Type B pancreatic cell (in vitro differentiated cells): ENCODE measurements at regions not wholly inside any gene's neighbourhood (a gene's known extent, or its start where the extent isn't known, plus 50 kb on each side); places are given as distances from the start of the nearest gene placed in this dataset.
A peak's percentile ranks its signal among the peaks of the same experiment; 100 is the strongest.

Experiments used
- DNase-seq: peaks from one replicate; pipeline ENCODE4 v3.0.0; 2021; ENCODE audit warnings: mixed read lengths; ENCODE audit not compliant: unreplicated experiment; ENCODE audit errors: extremely low spot score
- H3K27ac Mint-ChIP-seq: 2 replicates; pipeline ENCODE4 v1.8.0; 2021; ENCODE audit warnings: mild to moderate bottlenecking, mixed read lengths
- H3K27me3 Mint-ChIP-seq: 2 replicates; pipeline ENCODE4 v1.8.0; 2021; ENCODE audit warnings: mixed read lengths
- H3K36me3 Mint-ChIP-seq: 2 replicates; pipeline ENCODE4 v1.8.0; 2021; ENCODE audit warnings: mixed read lengths
- H3K4me1 Mint-ChIP-seq: one replicate; pipeline ENCODE4 v1.8.0; 2021; ENCODE audit warnings: mixed read lengths; ENCODE audit not compliant: unreplicated experiment
- H3K4me3 Mint-ChIP-seq: 2 replicates; pipeline ENCODE4 v1.8.0; 2021; ENCODE audit warnings: mild to moderate bottlenecking, mixed read lengths
- H3K9me3 Mint-ChIP-seq: 2 replicates; pipeline ENCODE4 v1.8.0; 2021; ENCODE audit warnings: mixed read lengths
- TF ChIP-seq, protein P1 (sequence below): fragments of 200-600 bp; sonication (generic); conservative IDR thresholded peaks from 2 replicates; pipeline ENCODE4 v1.5.0; 2021; ENCODE audit warnings: antibody characterized with exemption, mild to moderate bottlenecking

DNA sequence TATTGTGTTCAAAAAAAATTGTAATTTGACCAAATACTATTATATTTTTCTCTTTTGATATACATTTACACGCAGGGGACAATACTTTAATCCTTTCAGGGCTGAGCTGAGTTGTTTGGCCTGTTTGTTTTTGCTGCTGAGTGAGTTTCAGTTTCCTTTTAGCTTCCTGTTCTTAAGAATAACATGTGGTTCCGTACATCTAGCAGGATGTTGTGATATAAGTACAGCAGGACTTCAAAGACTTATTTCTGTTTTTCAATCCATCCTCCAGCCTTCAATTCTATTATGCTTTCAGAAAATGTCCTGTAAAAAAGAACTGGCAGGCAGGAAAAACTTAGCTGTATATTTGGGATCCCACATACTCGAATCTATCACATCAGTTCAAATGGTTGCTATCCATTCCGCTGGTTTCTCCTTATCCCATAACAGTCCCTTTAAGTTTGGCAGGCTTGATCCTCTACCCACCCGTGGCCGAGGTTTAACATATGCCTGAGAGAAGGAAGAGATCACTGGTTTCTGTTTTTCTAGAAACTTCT lies 1037.3 kb upstream of the ACO1 start:
- Mint-ChIP-seq H3K27me3 (no peaks in the 10 kb centered on the region), H3K9me3 (no peaks in the 10 kb centered on the region), H3K27ac (peak overlapping the region; percentile 6)

DNA sequence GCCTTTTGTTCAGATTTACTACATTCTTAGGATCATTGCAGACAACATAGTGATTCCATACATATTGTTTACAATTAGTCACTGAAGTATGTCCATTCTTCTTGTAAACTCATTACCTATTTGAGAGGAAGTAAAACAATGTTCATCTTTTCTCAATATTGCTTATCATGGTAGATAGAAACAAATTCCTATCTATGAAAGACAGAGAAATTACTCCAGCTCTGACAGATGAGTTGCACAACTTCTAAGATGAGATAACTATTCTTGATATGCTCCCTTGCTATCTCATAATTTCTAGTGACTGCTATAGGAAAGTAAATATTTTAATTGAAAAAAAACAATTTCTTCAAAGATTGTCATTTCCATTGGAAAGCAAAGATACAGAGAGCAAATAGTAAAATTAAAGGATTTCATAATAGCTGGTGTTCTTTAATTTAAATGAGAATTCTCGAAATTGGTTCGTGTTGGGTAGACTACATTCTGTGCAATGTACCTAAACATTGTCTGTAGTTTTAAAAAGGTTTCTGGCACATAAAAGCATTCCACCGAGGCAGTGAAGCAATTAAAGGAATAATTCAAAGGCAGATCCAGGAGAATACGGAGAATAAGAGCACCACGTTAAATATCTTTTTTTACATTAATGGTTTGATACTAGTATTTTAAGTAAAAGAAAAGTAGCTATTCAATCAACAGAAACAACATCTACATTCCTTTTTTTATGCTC lies 1029.1 kb upstream of the ACO1 start:
- no peaks in the 10 kb centered on the region for H3K36me3 Mint-ChIP-seq
- H3K27ac Mint-ChIP-seq: no peak overlapping the region
- H3K4me3 Mint-ChIP-seq: no peak overlapping the region
- no peak for DNase-seq
- H3K27me3 Mint-ChIP-seq: no peaks in the 10 kb centered on the region
- no peaks in the 10 kb centered on the region for H3K9me3 Mint-ChIP-seq
- TF ChIP-seq, protein P1, sequence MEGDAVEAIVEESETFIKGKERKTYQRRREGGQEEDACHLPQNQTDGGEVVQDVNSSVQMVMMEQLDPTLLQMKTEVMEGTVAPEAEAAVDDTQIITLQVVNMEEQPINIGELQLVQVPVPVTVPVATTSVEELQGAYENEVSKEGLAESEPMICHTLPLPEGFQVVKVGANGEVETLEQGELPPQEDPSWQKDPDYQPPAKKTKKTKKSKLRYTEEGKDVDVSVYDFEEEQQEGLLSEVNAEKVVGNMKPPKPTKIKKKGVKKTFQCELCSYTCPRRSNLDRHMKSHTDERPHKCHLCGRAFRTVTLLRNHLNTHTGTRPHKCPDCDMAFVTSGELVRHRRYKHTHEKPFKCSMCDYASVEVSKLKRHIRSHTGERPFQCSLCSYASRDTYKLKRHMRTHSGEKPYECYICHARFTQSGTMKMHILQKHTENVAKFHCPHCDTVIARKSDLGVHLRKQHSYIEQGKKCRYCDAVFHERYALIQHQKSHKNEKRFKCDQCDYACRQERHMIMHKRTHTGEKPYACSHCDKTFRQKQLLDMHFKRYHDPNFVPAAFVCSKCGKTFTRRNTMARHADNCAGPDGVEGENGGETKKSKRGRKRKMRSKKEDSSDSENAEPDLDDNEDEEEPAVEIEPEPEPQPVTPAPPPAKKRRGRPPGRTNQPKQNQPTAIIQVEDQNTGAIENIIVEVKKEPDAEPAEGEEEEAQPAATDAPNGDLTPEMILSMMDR: no peak
- H3K4me1 Mint-ChIP-seq: no peaks in the 10 kb centered on the region

More for the DNA sequence above, 1037.3 kb upstream of the ACO1 start:
- Mint-ChIP-seq H3K4me1 (peaks cover 6% of the 10 kb centered on the region), H3K36me3 (no peaks in the 10 kb centered on the region), H3K4me3 (no peak overlapping the region)
- TF ChIP-seq, protein P1: no peak
- DNase-seq: no peak

DNA sequence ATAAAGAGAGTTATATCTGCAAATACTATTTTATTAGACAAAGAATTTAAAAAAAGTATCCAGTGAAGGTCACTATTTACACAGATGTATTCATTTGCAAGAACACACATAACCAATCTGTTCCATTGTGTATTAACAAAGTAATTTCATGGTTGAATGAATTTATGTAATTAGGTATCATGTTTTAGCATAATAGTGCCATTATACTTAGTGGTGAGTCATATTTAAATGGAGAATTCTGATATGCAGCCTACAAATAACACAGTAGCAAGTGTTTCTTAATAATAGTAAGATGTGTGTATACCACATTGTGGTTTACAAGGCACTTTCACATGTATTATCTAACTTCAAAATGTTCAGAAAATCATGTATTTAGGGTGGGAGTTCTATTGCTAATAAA lies 1028.5 kb upstream of the ACO1 start:
- Mint-ChIP-seq H3K36me3 (no peaks in the 10 kb centered on the region), H3K9me3 (no peaks in the 10 kb centered on the region), H3K4me1 (no peaks in the 10 kb centered on the region), H3K27me3 (no peaks in the 10 kb centered on the region), H3K27ac (no peak overlapping the region), H3K4me3 (no peak overlapping the region)
- no peak for DNase-seq
- TF ChIP-seq, protein P1: no peak

DNA sequence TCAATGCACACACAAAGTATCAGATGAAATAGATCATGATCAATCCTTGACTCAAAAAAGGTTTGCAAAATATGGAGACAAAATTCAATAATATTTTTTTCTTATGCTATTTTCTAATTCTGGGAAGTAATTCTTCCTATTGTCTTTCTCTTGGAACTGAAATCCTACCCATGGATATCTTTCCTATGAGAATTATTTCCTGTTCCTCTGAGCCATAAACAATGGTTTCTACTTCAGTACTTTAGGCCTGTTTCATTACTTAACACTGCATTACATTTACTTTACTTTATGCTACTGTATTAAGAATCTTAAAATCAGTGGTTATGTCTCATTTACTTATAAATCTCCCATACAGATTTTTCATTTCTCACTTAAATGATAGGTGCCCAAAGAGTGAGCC lies 1025.4 kb upstream of the ACO1 start:
- no peak for DNase-seq
- Mint-ChIP-seq H3K9me3 (no peaks in the 10 kb centered on the region), H3K4me3 (no peak overlapping the region), H3K27ac (no peak overlapping the region), H3K4me1 (no peaks in the 10 kb centered on the region), H3K36me3 (no peaks in the 10 kb centered on the region), H3K27me3 (no peaks in the 10 kb centered on the region)
- TF ChIP-seq, protein P1: no peak

DNA sequence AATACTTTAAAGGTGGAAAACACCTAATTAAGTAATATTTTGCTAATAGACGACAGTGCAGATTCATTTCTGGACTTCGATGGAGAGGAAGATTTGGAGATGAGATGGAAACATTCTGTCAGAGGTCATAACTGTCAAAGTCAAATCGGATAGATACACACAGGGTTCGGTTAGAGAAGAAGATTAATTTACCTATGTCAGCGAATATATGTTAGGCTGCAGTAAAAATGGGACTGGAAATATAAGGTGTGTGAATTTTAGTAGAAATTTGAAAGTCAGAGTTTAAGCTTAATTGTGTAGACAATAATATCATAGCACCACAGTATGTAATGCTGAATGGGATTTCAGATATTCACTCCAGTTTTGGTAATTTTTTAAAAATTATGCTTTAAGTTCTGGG lies 1020.3 kb upstream of the ACO1 start:
- Mint-ChIP-seq H3K9me3 (no peaks in the 10 kb centered on the region), H3K27me3 (no peaks in the 10 kb centered on the region), H3K27ac (no peak overlapping the region), H3K4me3 (no peak overlapping the region), H3K4me1 (no peaks in the 10 kb centered on the region), H3K36me3 (no peaks in the 10 kb centered on the region)
- TF ChIP-seq, protein P1: no peak
- no peak for DNase-seq
